CD1c-positive myeloid dendritic cell (primary cell): ENCODE measurements at regions not wholly inside any gene's neighbourhood (a gene's known extent, or its start where the extent isn't known, plus 50 kb on each side); places are given as distances from the start of the nearest gene placed in this dataset.

Experiments used
- DNase-seq: peaks from one replicate; pipeline ENCODE4 v3.0.0-alpha.2; 2016; ENCODE audit errors: extremely low spot score

- no peak for DNase-seq
Observed at GRCh38 chr2:146817613-146818012, 1027.2 kb upstream of the ACVR2A start.

GRCh38 chr2:146814971-146815370 is 1029.9 kb upstream of the ACVR2A start:
- DNase-seq = no peak

GRCh38 chr2:146807568-146808168 is 1037.2 kb upstream of the ACVR2A start:
- no peak for DNase-seq

GRCh38 chr2:146806364-146807005 is 1038.3 kb upstream of the ACVR2A start:
- DNase-seq = no peak

- no peak for DNase-seq
Observed at GRCh38 chr2:146804288-146804687, 1040.5 kb upstream of the ACVR2A start.

GRCh38 chr2:146801886-146802285 is 1042.9 kb upstream of the ACVR2A start:
- DNase-seq = no peak

GRCh38 chr2:146786396-146786795 is 1058.4 kb upstream of the ACVR2A start:
- no peak for DNase-seq

GRCh38 chr2:146785101-146785500 is 1059.7 kb upstream of the ACVR2A start:
- DNase-seq = no peak

GRCh38 chr2:146784602-146785001 is 1060.2 kb upstream of the ACVR2A start:
- DNase-seq = no peak

- DNase-seq = no peak
Observed at GRCh38 chr2:146777181-146777580, 1067.6 kb upstream of the ACVR2A start.

- no peak for DNase-seq
Observed at GRCh38 chr2:146776596-146776995, 1068.2 kb upstream of the ACVR2A start.

GRCh38 chr2:146771531-146771930 is 1073.3 kb upstream of the ACVR2A start:
- DNase-seq = no peak

GRCh38 chr2:146764301-146764700 is 1080.5 kb upstream of the ACVR2A start:
- no peak for DNase-seq

- DNase-seq = no peak
Observed at GRCh38 chr2:146762786-146763185, 1082.0 kb upstream of the ACVR2A start.

GRCh38 chr2:146754606-146755005 is 1090.2 kb upstream of the ACVR2A start:
- no peak for DNase-seq

GRCh38 chr2:146748046-146748445 is 1096.8 kb upstream of the ACVR2A start:
- no peak for DNase-seq

GRCh38 chr2:146741260-146741659 is 1103.6 kb upstream of the ACVR2A start:
- DNase-seq = no peak

GRCh38 chr2:146734821-146735190 is 1110.0 kb upstream of the ACVR2A start:
- no peak for DNase-seq

- DNase-seq = peak; percentile 10
Observed at GRCh38 chr2:146734042-146734820, 1110.6 kb upstream of the ACVR2A start.

- DNase-seq = no peak
Observed at GRCh38 chr2:146730882-146731281, 1113.9 kb upstream of the ACVR2A start.

GRCh38 chr2:146721486-146721885 is 1123.3 kb upstream of the ACVR2A start:
- no peak for DNase-seq

GRCh38 chr2:146720170-146720569 is 1124.7 kb upstream of the ACVR2A start:
- DNase-seq = no peak

- no peak for DNase-seq
Observed at GRCh38 chr2:146716591-146716990, 1128.2 kb upstream of the ACVR2A start.
